H1 (cell line): ENCODE measurements at regions not wholly inside any gene's neighbourhood (a gene's known extent, or its start where the extent isn't known, plus 50 kb on each side); places are given as distances from the start of the nearest gene placed in this dataset.

ENCODE experiments used
- CTCF ChIA-PET: fragments of 300-600 bp; sonication (Branson Sonifier 250); formaldehyde crosslinking; loops from one replicate; lab custom pipeline; 2021; ENCODE audit not compliant: partially characterized antibody; lab: Charles Lee
- POLR2A ChIA-PET: fragments of 300-600 bp; sonication (Branson Sonifier 250); formaldehyde crosslinking; loops from one replicate; lab custom pipeline; 2021; ENCODE audit warnings: inconsistent platforms; ENCODE audit not compliant: partially characterized antibody; lab: Charles Lee
- DNase-seq, 2 experiments: peaks; one replicate each; pipeline versions ENCODE4 v3.0.0 to v3.0.0-alpha.2; 2010 to 2022; ENCODE audit warnings: low spot score in 2 of 2, low read depth in 1 of 2, mixed read lengths in 1 of 2
- FAIRE-seq: peaks from 2 replicates; lab custom pipeline; 2011; peaks lifted over from hg19 to GRCh38; lab: Jason Lieb, UNC
- H2AFZ ChIP-seq: 2 replicates; pipeline ENCODE4 v1.8.1; 2012; ENCODE audit warnings: low read length, inconsistent platforms
- H2AK5ac ChIP-seq: 2 replicates; pipeline ENCODE4 v1.6.1; 2013; ENCODE audit warnings: low read depth, low read length
- H2BK120ac ChIP-seq: replicated peaks from 2 replicates; pipeline ENCODE3; 2013; ENCODE audit warnings: low read depth, low read length, inconsistent platforms
- H2BK12ac ChIP-seq: 2 replicates; pipeline ENCODE4 v1.6.1; 2013; ENCODE audit warnings: low read depth, low read length
- H2BK15ac ChIP-seq: 2 replicates; pipeline ENCODE4 v1.6.1; 2013; ENCODE audit warnings: low read length
- H2BK20ac ChIP-seq: 2 replicates; pipeline ENCODE4 v1.6.1; 2013; ENCODE audit warnings: low read length
- H2BK5ac ChIP-seq: 2 replicates; pipeline ENCODE4 v1.6.1; 2013; ENCODE audit warnings: low read depth, low read length
- H3K14ac ChIP-seq: 2 replicates; pipeline ENCODE4 v1.6.1; 2013; ENCODE audit warnings: inconsistent platforms; ENCODE audit not compliant: insufficient read length
- H3K18ac ChIP-seq: 2 replicates; pipeline ENCODE4 v1.6.1; 2013; ENCODE audit warnings: low read length; ENCODE audit errors: extremely low read depth
- H3K23ac ChIP-seq: 2 replicates; pipeline ENCODE4 v1.6.1; 2013; ENCODE audit warnings: inconsistent platforms; ENCODE audit not compliant: insufficient read length
- H3K23me2 ChIP-seq: 2 replicates; pipeline ENCODE4 v1.6.1; 2013; ENCODE audit warnings: low read depth, low read length
- H3K27ac ChIP-seq: 2 replicates; pipeline ENCODE4 v1.6.1; 2011; ENCODE audit warnings: low read depth, low read length, inconsistent platforms
- H3K27me3 ChIP-seq, 4 experiments: replicated peaks in 1 of 4; 1 replicate in 1 of 4; 2 replicates in 3 of 4; pipeline versions ENCODE4 v1.6.1 to v1.8.1; 2011 to 2013; ENCODE audit warnings: low read length in 3 of 4, mild to moderate bottlenecking in 3 of 4, inconsistent platforms in 2 of 4, mixed read lengths in 2 of 4, moderate library complexity in 1 of 4; ENCODE audit not compliant: control insufficient read depth in 3 of 4, insufficient read depth in 3 of 4; ENCODE audit errors: extremely low read depth in 1 of 4
- H3K36me3 ChIP-seq, 4 experiments: 2 replicates each; pipeline versions ENCODE4 v1.6.1 to v1.8.1; 2011 to 2013; ENCODE audit warnings: mild to moderate bottlenecking in 4 of 4, low read length in 3 of 4, moderate library complexity in 2 of 4, control low read depth in 1 of 4, inconsistent platforms in 1 of 4; ENCODE audit not compliant: insufficient read depth in 4 of 4, control insufficient read depth in 2 of 4
- H3K4ac ChIP-seq: replicated peaks from 2 replicates; pipeline ENCODE3; 2013; ENCODE audit warnings: low read length, low read depth, mixed read lengths, inconsistent platforms; ENCODE audit not compliant: insufficient read length
- H3K4me1 ChIP-seq, 4 experiments: replicated peaks in 1 of 4; 1 replicate in 1 of 4; 2 replicates in 3 of 4; pipeline versions ENCODE4 v1.6.1 to v1.8.1; 2011 to 2013; ENCODE audit warnings: low read length in 3 of 4, inconsistent platforms in 2 of 4, mixed read lengths in 1 of 4; ENCODE audit not compliant: insufficient read depth in 4 of 4, control insufficient read depth in 3 of 4
- H3K4me2 ChIP-seq, 2 experiments: 2 replicates each; pipeline versions ENCODE4 v1.6.1 to v1.8.1; 2011 to 2013; ENCODE audit warnings: low read depth in 2 of 2, low read length in 2 of 2, control low read depth in 1 of 2, inconsistent platforms in 1 of 2, mild to moderate bottlenecking in 1 of 2; ENCODE audit not compliant: insufficient read depth in 1 of 2
- H3K4me3 ChIP-seq, 4 experiments: fragments of 200-600, 300-600 bp in 1 of 4; sonication (generic), shearing (Covaris generic), sonication (Bioruptor Twin) in 1 of 4; 2 replicates each; pipeline versions ENCODE4 v1.5.1 to v1.8.1; 2011 to 2016; ENCODE audit warnings: low read length in 4 of 4, low read depth in 3 of 4, control low read depth in 2 of 4, inconsistent platforms in 2 of 4, mild to moderate bottlenecking in 2 of 4, mixed read lengths in 1 of 4, moderate library complexity in 1 of 4; ENCODE audit not compliant: insufficient read depth in 2 of 4; ENCODE audit errors: extremely low read depth in 1 of 4
- H3K56ac ChIP-seq: replicated peaks from 2 replicates; pipeline ENCODE3; 2013; ENCODE audit warnings: low read depth, mild to moderate bottlenecking, mixed read lengths, low read length, inconsistent platforms; ENCODE audit not compliant: insufficient read length
- H3K79me1 ChIP-seq: 2 replicates; pipeline ENCODE4 v1.6.1; 2013; ENCODE audit warnings: low read depth, low read length, control low read depth
- H3K79me2 ChIP-seq, 2 experiments: 2 replicates each; pipeline versions ENCODE4 v1.6.1 to v1.8.1; 2012 to 2013; ENCODE audit warnings: low read length in 2 of 2, mild to moderate bottlenecking in 2 of 2, inconsistent platforms in 1 of 2; ENCODE audit not compliant: insufficient read depth in 2 of 2, control insufficient read depth in 1 of 2
- H3K9ac ChIP-seq, 4 experiments: replicated peaks in 1 of 4; 1 replicate in 1 of 4; 2 replicates in 3 of 4; pipeline versions ENCODE4 v1.6.1 to v1.8.1; 2011 to 2013; ENCODE audit warnings: low read depth in 3 of 4, low read length in 3 of 4, control low read depth in 2 of 4, mild to moderate bottlenecking in 2 of 4, moderate library complexity in 2 of 4, inconsistent platforms in 1 of 4; ENCODE audit errors: extremely low read depth in 1 of 4
- H3K9me3 ChIP-seq, 2 experiments: 2 replicates each; pipeline versions ENCODE4 v1.6.1 to v1.8.1; 2012 to 2013; ENCODE audit warnings: mild to moderate bottlenecking in 2 of 2, moderate library complexity in 2 of 2, control low read depth in 1 of 2, inconsistent platforms in 1 of 2, low read depth in 1 of 2, low read length in 1 of 2, mixed read lengths in 1 of 2; ENCODE audit not compliant: insufficient read depth in 2 of 2
- H4K20me1 ChIP-seq, 2 experiments: replicated peaks in 1 of 2; 2 replicates each; pipeline versions ENCODE3 to v1.8.1; 2011 to 2013; ENCODE audit warnings: inconsistent platforms in 2 of 2, low read length in 2 of 2, mild to moderate bottlenecking in 1 of 2; ENCODE audit not compliant: insufficient read depth in 2 of 2, control insufficient read depth in 1 of 2
- H4K5ac ChIP-seq: 2 replicates; pipeline ENCODE4 v1.6.1; 2013; ENCODE audit warnings: low read length, low read depth, mixed read lengths, inconsistent platforms; ENCODE audit not compliant: insufficient read length
- H4K8ac ChIP-seq: 2 replicates; pipeline ENCODE4 v1.8.0; 2013; ENCODE audit warnings: mild to moderate bottlenecking, moderate library complexity, low read length, inconsistent platforms; ENCODE audit not compliant: insufficient read depth; ENCODE audit errors: extremely low read depth
- H4K91ac ChIP-seq: replicated peaks from 2 replicates; pipeline ENCODE3; 2013; ENCODE audit warnings: low read length, mixed read lengths, inconsistent platforms; ENCODE audit not compliant: insufficient read length
- WGBS, 2 experiments: shearing (Covaris generic) in 1 of 2; methylation state at CpG; one replicate each; pipeline versions ENCODE4 v1.1.6 to v1.1.7; 2013 to 2015; ENCODE audit warnings: low lambda C conversion rate in 2 of 2, mixed read lengths in 2 of 2, inconsistent platforms in 1 of 2, low coverage in 1 of 2, missing lambda C conversion rate in 1 of 2; ENCODE audit not compliant: insufficient replicate concordance in 2 of 2, insufficient coverage in 1 of 2, insufficient read length in 1 of 2; ENCODE audit errors: extremely low coverage in 1 of 2, missing lambda C conversion rate in 1 of 2; 5-methylcytosine and 5-hydroxymethylcytosine counted together

GRCh38 chr22:32307055-32307454 lies 50.6 kb upstream of the RFPL3 start:
- no peak overlapping the region for H2BK12ac ChIP-seq
- POLR2A ChIA-PET, result no interaction called here

More at GRCh38 chr22:32307055-32307454, 50.6 kb upstream of the RFPL3 start:
- H3K4me3 ChIP-seq, result no peak overlapping the region
- peaks cover 0 to 2% (median 0%) of the 10 kb centered on the region in 4 experiments; a peak in 1 of 7 replicates for H3K27me3 ChIP-seq
- no peak overlapping the region for H3K56ac ChIP-seq
- H3K14ac ChIP-seq, result no peak overlapping the region
- H2BK15ac ChIP-seq, result no peak overlapping the region
- H3K9me3 ChIP-seq, result no peaks in the 10 kb centered on the region
- H3K4ac ChIP-seq, result no peak overlapping the region
- no peaks in the 10 kb centered on the region for H3K79me1 ChIP-seq
- H3K9ac ChIP-seq, result no peak overlapping the region
- no peak overlapping the region for H3K27ac ChIP-seq
- H2BK120ac ChIP-seq, result no peak overlapping the region
- H3K36me3 ChIP-seq, result no peaks in the 10 kb centered on the region
- no peaks in the 10 kb centered on the region for H4K20me1 ChIP-seq
- H3K79me2 ChIP-seq, result no peaks in the 10 kb centered on the region
- no peaks in the 10 kb centered on the region for H3K23me2 ChIP-seq
- H3K18ac ChIP-seq, result no peak overlapping the region
- no peak for DNase-seq
- no peak overlapping the region for H4K91ac ChIP-seq
- no peak overlapping the region for H4K8ac ChIP-seq
- H2AK5ac ChIP-seq, result no peak overlapping the region
- 76% methylated on average over 3 of the region's 3 CpGs; no CpG with 5 or more reads in 1 of the 2 experiments for WGBS, 2 experiments
- CTCF ChIA-PET, result interaction anchor here (0.6 kb wide), 1 partner anchor 29 kb away, joined by 3 read pairs; no protein-coding TSS in a partner anchor
- no peak overlapping the region for H2BK5ac ChIP-seq
- H2BK20ac ChIP-seq, result no peak overlapping the region
- FAIRE-seq, result no peak
- peaks cover 0 to 3% (median 0%) of the 10 kb centered on the region in 4 experiments; a peak in 1 of 7 replicates for H3K4me1 ChIP-seq
- no peak overlapping the region for H4K5ac ChIP-seq
- H3K4me2 ChIP-seq, result no peak overlapping the region
- H3K23ac ChIP-seq, result no peak overlapping the region
- no peak overlapping the region for H2AFZ ChIP-seq
